ENCODE measurements at regions not wholly inside any gene's neighbourhood (a gene's known extent, or its start where the extent isn't known, plus 50 kb on each side); places are given as distances from the start of the nearest gene placed in this dataset.

GRCh38 chr13:104833221-104833620 is 1702.2 kb downstream of the EFNB2 start:
- Histone ChIP-seq H2AK9ac (replicated peaks; ENCODE audit: low read depth, low read length, poor library complexity) (no peak overlapping the region), H3K23ac (ENCODE audit: low read depth, low read length) (no peak overlapping the region), H3K27ac (ENCODE audit: insufficient read depth, low read length) (no peak overlapping the region), H2AFZ (replicated peaks; ENCODE audit: low read length, poor library complexity) (no peak overlapping the region), H4K5ac (ENCODE audit: low read depth, low read length) (no peak overlapping the region), H4K20me1 (ENCODE audit: insufficient read depth, low read length) (no peaks in the 10 kb centered on the region), H2BK120ac (ENCODE audit: low read depth, low read length) (no peak overlapping the region), H3K4me2 (ENCODE audit: low read depth, low read length) (no peak overlapping the region), H3K4me1 (ENCODE audit: control insufficient read depth, insufficient read depth, low read length) (no peaks in the 10 kb centered on the region), H3K14ac (replicated peaks; ENCODE audit: low read depth, low read length) (no peak overlapping the region), H3K4me3 (ENCODE audit: insufficient read depth, low read depth, low read length) (no peak overlapping the region), H3K9me1 (ENCODE audit: insufficient read depth, low read length) (no peaks in the 10 kb centered on the region), H3K79me1 (ENCODE audit: low read depth in 1 of 2, low read length in 2 of 2) (no peaks in the 10 kb centered on the region), H3K36me3 (ENCODE audit: control insufficient read depth, insufficient read depth, low read length) (no peaks in the 10 kb centered on the region), H3K9ac (ENCODE audit: low read depth, low read length) (no peak overlapping the region), H3K27me3 (ENCODE audit: control insufficient read depth, insufficient read depth, low read length) (no peaks in the 10 kb centered on the region), H3K56ac (ENCODE audit: extremely low read depth, insufficient read depth, low read length) (no peak overlapping the region), H3K18ac (ENCODE audit: low read depth, low read length) (no peak overlapping the region), H2BK20ac (ENCODE audit: low read depth, low read length) (no peak overlapping the region), H4K8ac (ENCODE audit: low read depth in 2 of 2, low read length in 2 of 2) (no peak overlapping the region), H2BK15ac (ENCODE audit: low read depth, low read length) (no peak overlapping the region), H2BK5ac (ENCODE audit: low read depth, low read length, poor library complexity, severe bottlenecking) (no peak overlapping the region), H3K9me3 (ENCODE audit: control insufficient read depth, insufficient read depth, low read length) (no peaks in the 10 kb centered on the region; the same call in 1 of the 2 replicates), H2AK5ac (ENCODE audit: low read depth, low read length) (no peak overlapping the region), H4K91ac (ENCODE audit: insufficient read depth, low read depth, low read length) (no peak overlapping the region), H3K4ac (ENCODE audit: low read depth, low read length) (no peak overlapping the region)
- BruUV-seq (replicated peaks), result no TSS peak
- in situ Hi-C loops (cut with MboI; ENCODE audit: low sequenced_read_pairs), result no loop called here
- TF ChIP-seq NFE2L2 (IDR thresholded peaks at IDR 0.05; ENCODE audit: low read depth, low read length) (no peak), CEBPB (IDR thresholded peaks at IDR 0.05; ENCODE audit: low read depth, low read length) (no peak), SMC3 (IDR thresholded peaks at IDR 0.05; ENCODE audit: low read depth, low read length) (no peak), RFX5 (IDR thresholded peaks at IDR 0.05; ENCODE audit: low read depth, low read length) (no peak), POLR2A (IDR thresholded peaks at IDR 0.05; ENCODE audit: low read depth, low read length) (no peak), CHD1 (IDR thresholded peaks at IDR 0.05; ENCODE audit: low read depth, low read length) (no peak), CTCF (conservative IDR thresholded peaks at IDR 0.05; ENCODE audit: low read depth, low read length) (no peak)
- dilution Hi-C loops (cut with HindIII; ENCODE audit: low sequenced_read_pairs, unreplicated experiment), result no loop called here
- ChIA-PET POLR2A (ENCODE audit: unreplicated experiment) (no interaction called here), CTCF (no interaction called here)
- ATAC-seq (ENCODE audit: low read depth), result no peak
- DNase-seq, result no peak
- WGBS, 2 experiments (ENCODE audit: extremely low coverage in 2 of 2, insufficient read length in 1 of 2), result no CpG with 5 or more reads among the region's 1 CpG
- intact Hi-C loops (cut with micrococcal nuclease), result no loop called here

Measured in IMR-90 (cell line).